ENCODE measurements at regions not wholly inside any gene's neighbourhood (a gene's known extent, or its start where the extent isn't known, plus 50 kb on each side); places are given as distances from the start of the nearest gene placed in this dataset.

- no peaks in the 10 kb centered on the region for H3K9me3 ChIP-seq
- H3K4me1 ChIP-seq = no peaks in the 10 kb centered on the region
- H3K36me3 ChIP-seq = no peaks in the 10 kb centered on the region
- DNase-seq (no peak), ATAC-seq (no peak)
- in situ Hi-C loops (cut with MboI; ENCODE audit: low sequenced_read_pairs in 4 of 4) (no loop called here), intact Hi-C loops (cut with DNase I; ENCODE audit: low total_unique reads) (no loop called here)
- no peak overlapping the region for H3K4me3 ChIP-seq
- H3K27me3 ChIP-seq = no peaks in the 10 kb centered on the region
- TF ChIP-seq CTCF (IDR thresholded peaks at IDR 0.05 in 4 of 5, conservative IDR thresholded peaks at IDR 0.05 in 1 of 5) (no peak), POLR2A (IDR thresholded peaks at IDR 0.05) (no peak)
- H3K27ac ChIP-seq = no peak overlapping the region
Observed at GRCh38 chr7:46741181-46741580, 820.1 kb upstream of the IGFBP3 start.

- TF ChIP-seq CTCF (IDR thresholded peaks at IDR 0.05 in 4 of 5, conservative IDR thresholded peaks at IDR 0.05 in 1 of 5) (no peak), POLR2A (IDR thresholded peaks at IDR 0.05) (no peak)
- DNase-seq (no peak), ATAC-seq (peak; percentile 46 to 73)
- in situ Hi-C loops (cut with MboI; ENCODE audit: low sequenced_read_pairs in 4 of 4) = no loop called here
- H3K9me3 ChIP-seq = no peaks in the 10 kb centered on the region
- no peaks in the 10 kb centered on the region for H3K4me1 ChIP-seq
- H3K27me3 ChIP-seq = no peaks in the 10 kb centered on the region
- H3K4me3 ChIP-seq = no peak overlapping the region
- intact Hi-C loops (cut with DNase I; ENCODE audit: low total_unique reads) = no loop called here
- no peaks in the 10 kb centered on the region for H3K36me3 ChIP-seq
- H3K27ac ChIP-seq = peak overlapping the region in 1 of 4 donors; percentile 51
Observed at GRCh38 chr7:46739518-46740234, 818.6 kb upstream of the IGFBP3 start.

- ATAC-seq (no peak), DNase-seq (no peak)
- TF ChIP-seq CTCF (IDR thresholded peaks at IDR 0.05 in 4 of 5, conservative IDR thresholded peaks at IDR 0.05 in 1 of 5) (no peak), POLR2A (IDR thresholded peaks at IDR 0.05) (no peak)
- Histone ChIP-seq H3K9me3 (no peaks in the 10 kb centered on the region), H3K36me3 (no peaks in the 10 kb centered on the region), H3K4me3 (no peak overlapping the region), H3K27me3 (no peaks in the 10 kb centered on the region), H3K4me1 (no peaks in the 10 kb centered on the region), H3K27ac (peak overlapping the region in 1 of 4 donors; percentile 38)
- in situ Hi-C loops (cut with MboI; ENCODE audit: low sequenced_read_pairs in 4 of 4) = no loop called here
- intact Hi-C loops (cut with DNase I; ENCODE audit: low total_unique reads) = no loop called here
Observed at GRCh38 chr7:46738796-46739195, 817.7 kb upstream of the IGFBP3 start.

GRCh38 chr7:46738165-46738564 is 817.1 kb upstream of the IGFBP3 start:
- H3K27ac ChIP-seq = no peak overlapping the region
- no peaks in the 10 kb centered on the region for H3K36me3 ChIP-seq
- ATAC-seq (no peak), DNase-seq (no peak)
- no peaks in the 10 kb centered on the region for H3K9me3 ChIP-seq
- in situ Hi-C loops (cut with MboI; ENCODE audit: low sequenced_read_pairs in 4 of 4) (no loop called here), intact Hi-C loops (cut with DNase I; ENCODE audit: low total_unique reads) (no loop called here)
- H3K27me3 ChIP-seq = no peaks in the 10 kb centered on the region
- no peak for TF ChIP-seq POLR2A (IDR thresholded peaks at IDR 0.05)
- no peak for TF ChIP-seq CTCF (IDR thresholded peaks at IDR 0.05 in 4 of 5, conservative IDR thresholded peaks at IDR 0.05 in 1 of 5)
- H3K4me3 ChIP-seq = no peak overlapping the region
- no peaks in the 10 kb centered on the region for H3K4me1 ChIP-seq

GRCh38 chr7:46725838-46726237 is 804.8 kb upstream of the IGFBP3 start:
- no peak for TF ChIP-seq POLR2A (IDR thresholded peaks at IDR 0.05)
- no peak for TF ChIP-seq CTCF (IDR thresholded peaks at IDR 0.05 in 4 of 5, conservative IDR thresholded peaks at IDR 0.05 in 1 of 5)
- no peaks in the 10 kb centered on the region for H3K4me1 ChIP-seq
- ATAC-seq = no peak
- in situ Hi-C loops (cut with MboI; ENCODE audit: low sequenced_read_pairs in 4 of 4) (no loop called here), intact Hi-C loops (cut with DNase I; ENCODE audit: low total_unique reads) (no loop called here)
- H3K27me3 ChIP-seq = no peaks in the 10 kb centered on the region
- H3K4me3 ChIP-seq = no peak overlapping the region
- H3K36me3 ChIP-seq = no peaks in the 10 kb centered on the region
- DNase-seq = no peak
- no peak overlapping the region for H3K27ac ChIP-seq
- H3K9me3 ChIP-seq = no peaks in the 10 kb centered on the region
